OCI-LY3 (cell line): ENCODE measurements at regions not wholly inside any gene's neighbourhood (a gene's known extent, or its start where the extent isn't known, plus 50 kb on each side); places are given as distances from the start of the nearest gene placed in this dataset.

ENCODE experiments used
- EZH2phosphoT487 ChIP-seq: fragments of 200-600 bp; shearing (Covaris generic); IDR thresholded peaks from 2 replicates; pipeline ENCODE4 v1.6.1; 2018; ENCODE audit warnings: antibody characterized with exemption, mixed run types, low read depth
- TF ChIP-seq, protein P1 (sequence below): fragments of 200-600, 300-600 bp; sonication (generic); IDR thresholded peaks from 2 replicates; pipeline ENCODE4 v1.5.1; 2014; ENCODE audit warnings: antibody characterized with exemption, low read length, low read depth

DNA sequence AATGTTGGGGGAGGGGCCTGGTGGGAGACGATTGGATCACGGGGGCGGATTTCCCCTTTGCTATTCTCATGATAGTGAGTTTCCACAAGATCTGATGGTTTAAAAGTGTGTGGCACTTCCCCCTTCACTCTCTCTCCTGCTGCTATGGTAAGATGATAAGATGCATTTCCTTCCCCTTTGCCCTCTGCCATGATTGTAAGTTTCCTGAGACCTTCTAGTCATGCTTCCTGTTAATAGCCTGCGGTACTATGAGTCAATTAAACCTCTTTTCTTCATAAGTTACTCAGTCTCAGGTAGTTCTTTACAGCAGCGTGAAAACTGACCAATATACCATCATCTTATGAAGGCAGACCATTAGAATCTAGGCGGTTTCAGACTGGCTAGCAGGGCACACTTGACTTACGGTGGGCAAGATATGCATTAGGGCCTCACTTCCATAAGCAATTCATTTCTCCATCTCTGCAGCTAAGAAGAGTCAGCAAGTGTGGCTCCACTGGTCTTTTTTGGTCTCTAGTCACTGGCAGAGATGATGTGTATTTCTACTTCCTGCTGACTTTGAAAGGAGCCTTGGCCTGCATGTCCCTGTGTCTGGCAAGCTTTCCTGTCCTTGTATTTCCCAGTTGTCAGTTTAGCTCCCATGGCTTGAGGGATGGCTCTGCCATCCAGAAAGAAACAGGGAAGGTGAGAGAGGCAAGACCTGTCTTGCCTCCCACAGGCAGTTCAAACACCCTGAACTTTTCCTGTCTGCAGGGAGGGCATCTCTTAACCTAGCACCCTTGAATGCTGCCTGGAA is 109.0 kb upstream of the ADAMTS9 start:
- TF ChIP-seq, protein P1, sequence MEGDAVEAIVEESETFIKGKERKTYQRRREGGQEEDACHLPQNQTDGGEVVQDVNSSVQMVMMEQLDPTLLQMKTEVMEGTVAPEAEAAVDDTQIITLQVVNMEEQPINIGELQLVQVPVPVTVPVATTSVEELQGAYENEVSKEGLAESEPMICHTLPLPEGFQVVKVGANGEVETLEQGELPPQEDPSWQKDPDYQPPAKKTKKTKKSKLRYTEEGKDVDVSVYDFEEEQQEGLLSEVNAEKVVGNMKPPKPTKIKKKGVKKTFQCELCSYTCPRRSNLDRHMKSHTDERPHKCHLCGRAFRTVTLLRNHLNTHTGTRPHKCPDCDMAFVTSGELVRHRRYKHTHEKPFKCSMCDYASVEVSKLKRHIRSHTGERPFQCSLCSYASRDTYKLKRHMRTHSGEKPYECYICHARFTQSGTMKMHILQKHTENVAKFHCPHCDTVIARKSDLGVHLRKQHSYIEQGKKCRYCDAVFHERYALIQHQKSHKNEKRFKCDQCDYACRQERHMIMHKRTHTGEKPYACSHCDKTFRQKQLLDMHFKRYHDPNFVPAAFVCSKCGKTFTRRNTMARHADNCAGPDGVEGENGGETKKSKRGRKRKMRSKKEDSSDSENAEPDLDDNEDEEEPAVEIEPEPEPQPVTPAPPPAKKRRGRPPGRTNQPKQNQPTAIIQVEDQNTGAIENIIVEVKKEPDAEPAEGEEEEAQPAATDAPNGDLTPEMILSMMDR, result no peak
- no peak for TF ChIP-seq EZH2phosphoT487
